Loucy (cell line): ENCODE measurements at regions not wholly inside any gene's neighbourhood (a gene's known extent, or its start where the extent isn't known, plus 50 kb on each side); places are given as distances from the start of the nearest gene placed in this dataset.

Experiments used
- H2AFZ ChIP-seq: fragments of 200-600 bp; sonication (generic); 2 replicates; pipeline ENCODE4 v1.6.0; 2016; ENCODE audit warnings: antibody characterized with exemption, mild to moderate bottlenecking, low read length, moderate library complexity
- H3F3A ChIP-seq: fragments of 200-600 bp; 2 replicates; pipeline ENCODE4 v1.6.0; 2016; ENCODE audit warnings: antibody characterized with exemption, low read depth, mild to moderate bottlenecking
- H3K27me3 ChIP-seq: fragments of 200-600 bp; sonication (generic); 2 replicates; pipeline ENCODE4 v1.6.1; 2014; ENCODE audit warnings: low read length, mild to moderate bottlenecking; ENCODE audit not compliant: insufficient read depth, poor library complexity, severe bottlenecking
- H3K36me3 ChIP-seq: fragments of 200-600 bp; sonication (generic); 2 replicates; pipeline ENCODE4 v1.6.1; 2016; ENCODE audit warnings: low read length; ENCODE audit not compliant: insufficient read depth
- H3K4me1 ChIP-seq: fragments of 200-600 bp; sonication (generic); 2 replicates; pipeline ENCODE4 v1.5.1; 2014; ENCODE audit warnings: low read length, mild to moderate bottlenecking; ENCODE audit not compliant: insufficient read depth, poor library complexity, severe bottlenecking
- H3K4me2 ChIP-seq: fragments of 200-600 bp; sonication (generic); 2 replicates; pipeline ENCODE4 v1.6.0; 2014; ENCODE audit warnings: antibody characterized with exemption, low read length, low read depth, mild to moderate bottlenecking; ENCODE audit not compliant: poor library complexity, severe bottlenecking
- H3K4me3 ChIP-seq: fragments of 200-600 bp; sonication (generic); 2 replicates; pipeline ENCODE4 v1.5.1; 2014; ENCODE audit warnings: low read length, mild to moderate bottlenecking, mixed read lengths; ENCODE audit not compliant: poor library complexity, severe bottlenecking
- H3K79me2 ChIP-seq: fragments of 200-600 bp; sonication (generic); 2 replicates; pipeline ENCODE4 v1.6.1; 2014; ENCODE audit warnings: low read length; ENCODE audit not compliant: insufficient read depth
- H3K9ac ChIP-seq: fragments of 200-600 bp; sonication (generic); 2 replicates; pipeline ENCODE4 v1.6.0; 2014; ENCODE audit warnings: mild to moderate bottlenecking, low read depth, low read length, moderate library complexity; ENCODE audit not compliant: poor library complexity, severe bottlenecking
- H3K9me2 ChIP-seq: fragments of 200-600 bp; sonication (generic); replicated peaks from 2 replicates; pipeline ENCODE4 v1.6.1; 2016; ENCODE audit warnings: low read depth, low read length, mixed read lengths
- H3K9me3 ChIP-seq: fragments of 200-600 bp; sonication (generic); 2 replicates; pipeline ENCODE4 v1.6.1; 2014; ENCODE audit warnings: mild to moderate bottlenecking, antibody characterized with exemption, low read length, low read depth; ENCODE audit not compliant: insufficient read depth
- H4K20me1 ChIP-seq: fragments of 200-600 bp; sonication (generic); 2 replicates; pipeline ENCODE4 v1.6.0; 2014; ENCODE audit warnings: antibody characterized with exemption, low read length, mild to moderate bottlenecking; ENCODE audit not compliant: insufficient read depth, poor library complexity, severe bottlenecking
- CTCF ChIP-seq: fragments of 200-600 bp; sonication (generic); conservative IDR thresholded peaks from 2 replicates; pipeline ENCODE4 v1.5.1; 2014; ENCODE audit warnings: mild to moderate bottlenecking, antibody characterized with exemption, low read length
- EZH2phosphoT487 ChIP-seq: fragments of 200-600 bp; IDR thresholded peaks from 2 replicates; pipeline ENCODE4 v1.6.1; 2018; ENCODE audit warnings: antibody characterized with exemption, mild to moderate bottlenecking, moderate library complexity, borderline replicate concordance

GRCh38 chr11:130606781-130607511 is 158.5 kb downstream of the ADAMTS15 start:
- H3K4me1 ChIP-seq, result peaks cover 5% of the 10 kb centered on the region
- no peaks in the 10 kb centered on the region for H3K27me3 ChIP-seq
- H3K4me3 ChIP-seq, result no peak overlapping the region
- TF ChIP-seq CTCF (no peak), EZH2phosphoT487 (no peak)
- H4K20me1 ChIP-seq, result no peaks in the 10 kb centered on the region
- peak overlapping the region; percentile 34 for H3K4me2 ChIP-seq
- H2AFZ ChIP-seq, result peak overlapping the region; percentile 17; the same call in 1 of the 2 replicates
- H3K9me3 ChIP-seq, result no peaks in the 10 kb centered on the region
- H3K79me2 ChIP-seq, result no peaks in the 10 kb centered on the region
- H3K36me3 ChIP-seq, result no peaks in the 10 kb centered on the region
- no peaks in the 10 kb centered on the region for H3F3A ChIP-seq
- no peak overlapping the region for H3K9ac ChIP-seq
- H3K9me2 ChIP-seq, result no peaks in the 10 kb centered on the region

- no peaks in the 10 kb centered on the region for H3K9me2 ChIP-seq
- no peak overlapping the region for H3K9ac ChIP-seq
- H4K20me1 ChIP-seq, result no peaks in the 10 kb centered on the region
- no peaks in the 10 kb centered on the region for H3K27me3 ChIP-seq
- no peak overlapping the region for H3K4me2 ChIP-seq
- no peaks in the 10 kb centered on the region for H3K79me2 ChIP-seq
- TF ChIP-seq CTCF (no peak), EZH2phosphoT487 (no peak)
- H2AFZ ChIP-seq, result no peak overlapping the region
- no peak overlapping the region for H3K4me3 ChIP-seq
- peaks cover 5% of the 10 kb centered on the region for H3K4me1 ChIP-seq
- H3F3A ChIP-seq, result no peaks in the 10 kb centered on the region
- no peaks in the 10 kb centered on the region for H3K36me3 ChIP-seq
- no peaks in the 10 kb centered on the region for H3K9me3 ChIP-seq
Measured at GRCh38 chr11:130608287-130608686, 159.8 kb downstream of the ADAMTS15 start.

- Histone ChIP-seq H3K9me3 (no peaks in the 10 kb centered on the region), H3K79me2 (no peaks in the 10 kb centered on the region), H3K4me1 (peaks cover 5% of the 10 kb centered on the region), H3K4me2 (no peak overlapping the region), H3K9me2 (no peaks in the 10 kb centered on the region), H3K27me3 (no peaks in the 10 kb centered on the region), H3K4me3 (no peak overlapping the region), H4K20me1 (no peaks in the 10 kb centered on the region), H3F3A (no peaks in the 10 kb centered on the region), H2AFZ (no peak overlapping the region), H3K36me3 (no peaks in the 10 kb centered on the region), H3K9ac (no peak overlapping the region)
- TF ChIP-seq CTCF (no peak), EZH2phosphoT487 (no peak)
Measured at GRCh38 chr11:130609121-130610035, 160.9 kb downstream of the ADAMTS15 start.
